HG03460 (cell line): ENCODE measurements at regions not wholly inside any gene's neighbourhood (a gene's known extent, or its start where the extent isn't known, plus 50 kb on each side); places are given as distances from the start of the nearest gene placed in this dataset.

Experiments
- ATAC-seq: cut with Tn5 transposase; IDR thresholded peaks from one replicate; pipeline ENCODE4 v1.9.1; 2021; ENCODE audit not compliant: unreplicated experiment

- ATAC-seq = no peak
Observed at GRCh38 chr11:92850296-92850826, 119.1 kb upstream of the MTNR1B start.

GRCh38 chr11:92852229-92852628, 117.2 kb upstream of the MTNR1B start:
- ATAC-seq = no peak

GRCh38 chr11:92852946-92853345, 116.5 kb upstream of the MTNR1B start:
- no peak for ATAC-seq

GRCh38 chr11:92854162-92854561, 115.3 kb upstream of the MTNR1B start:
- ATAC-seq = no peak

GRCh38 chr11:92854952-92855351, 114.5 kb upstream of the MTNR1B start:
- no peak for ATAC-seq

- no peak for ATAC-seq
Observed at GRCh38 chr11:92855607-92856405, 113.6 kb upstream of the MTNR1B start.

- ATAC-seq = no peak
Observed at GRCh38 chr11:92857407-92857806, 112.0 kb upstream of the MTNR1B start.

GRCh38 chr11:92859156-92859690, 110.2 kb upstream of the MTNR1B start:
- ATAC-seq = no peak

GRCh38 chr11:92861634-92862033, 107.8 kb upstream of the MTNR1B start:
- ATAC-seq = no peak

- no peak for ATAC-seq
Observed at GRCh38 chr11:92865352-92865751, 104.1 kb upstream of the MTNR1B start.

GRCh38 chr11:92866679-92867282, 102.7 kb upstream of the MTNR1B start:
- no peak for ATAC-seq

- ATAC-seq = no peak
Observed at GRCh38 chr11:92867913-92868619, 101.4 kb upstream of the MTNR1B start.

- no peak for ATAC-seq
Observed at GRCh38 chr11:92869716-92870115, 99.7 kb upstream of the MTNR1B start.

- ATAC-seq = no peak
Observed at GRCh38 chr11:92870196-92870832, 99.1 kb upstream of the MTNR1B start.

GRCh38 chr11:92873551-92873950, 95.9 kb upstream of the MTNR1B start:
- no peak for ATAC-seq

- ATAC-seq = no peak
Observed at GRCh38 chr11:92875473-92875872, 94.0 kb upstream of the MTNR1B start.

GRCh38 chr11:92879086-92879485, 90.4 kb upstream of the MTNR1B start:
- ATAC-seq = no peak

GRCh38 chr11:92880381-92880780, 89.1 kb upstream of the MTNR1B start:
- ATAC-seq = no peak

- no peak for ATAC-seq
Observed at GRCh38 chr11:92881940-92882450, 87.5 kb upstream of the MTNR1B start.

- ATAC-seq = no peak
Observed at GRCh38 chr11:92882828-92883611, 86.4 kb upstream of the MTNR1B start.
